ENCODE measurements at regions not wholly inside any gene's neighbourhood (a gene's known extent, or its start where the extent isn't known, plus 50 kb on each side); places are given as distances from the start of the nearest gene placed in this dataset.

DNA sequence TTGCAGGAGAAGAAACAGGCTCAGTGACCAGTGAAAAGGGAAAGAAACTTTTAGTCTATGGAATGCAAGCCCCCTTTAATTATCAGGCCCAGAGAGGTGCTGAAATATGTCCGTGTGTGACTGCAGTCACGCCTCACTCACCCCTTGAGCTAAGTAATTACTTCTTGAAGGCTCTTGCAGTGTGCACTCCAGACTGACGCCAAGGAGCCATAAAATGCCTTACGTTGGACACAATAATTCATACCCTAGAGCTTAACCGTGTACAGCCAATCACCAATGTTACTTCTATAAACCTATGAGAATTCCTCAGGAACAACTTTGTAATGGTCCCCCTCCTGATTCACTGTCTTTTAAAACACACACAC is 242.2 kb downstream of the SYK start:
- TF ChIP-seq TBP (IDR thresholded peaks at IDR 0.05; ENCODE audit: low read depth, low read length): no peak
- no peak for TF ChIP-seq EP300 (IDR thresholded peaks at IDR 0.05; ENCODE audit: borderline replicate concordance in 1 of 2, low read depth in 2 of 2, low read length in 2 of 2)
- TF ChIP-seq, protein P1, sequence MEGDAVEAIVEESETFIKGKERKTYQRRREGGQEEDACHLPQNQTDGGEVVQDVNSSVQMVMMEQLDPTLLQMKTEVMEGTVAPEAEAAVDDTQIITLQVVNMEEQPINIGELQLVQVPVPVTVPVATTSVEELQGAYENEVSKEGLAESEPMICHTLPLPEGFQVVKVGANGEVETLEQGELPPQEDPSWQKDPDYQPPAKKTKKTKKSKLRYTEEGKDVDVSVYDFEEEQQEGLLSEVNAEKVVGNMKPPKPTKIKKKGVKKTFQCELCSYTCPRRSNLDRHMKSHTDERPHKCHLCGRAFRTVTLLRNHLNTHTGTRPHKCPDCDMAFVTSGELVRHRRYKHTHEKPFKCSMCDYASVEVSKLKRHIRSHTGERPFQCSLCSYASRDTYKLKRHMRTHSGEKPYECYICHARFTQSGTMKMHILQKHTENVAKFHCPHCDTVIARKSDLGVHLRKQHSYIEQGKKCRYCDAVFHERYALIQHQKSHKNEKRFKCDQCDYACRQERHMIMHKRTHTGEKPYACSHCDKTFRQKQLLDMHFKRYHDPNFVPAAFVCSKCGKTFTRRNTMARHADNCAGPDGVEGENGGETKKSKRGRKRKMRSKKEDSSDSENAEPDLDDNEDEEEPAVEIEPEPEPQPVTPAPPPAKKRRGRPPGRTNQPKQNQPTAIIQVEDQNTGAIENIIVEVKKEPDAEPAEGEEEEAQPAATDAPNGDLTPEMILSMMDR (IDR thresholded peaks at IDR 0.05; ENCODE audit: control extremely low read depth in 1 of 3, insufficient read depth in 1 of 3, low read depth in 1 of 3, low read length in 3 of 3): no peak
- TF ChIP-seq POLR2A (IDR thresholded peaks at IDR 0.05; ENCODE audit: control extremely low read depth in 1 of 2, low read depth in 2 of 2, low read length in 2 of 2): no peak
